ENCODE measurements at regions not wholly inside any gene's neighbourhood (a gene's known extent, or its start where the extent isn't known, plus 50 kb on each side); places are given as distances from the start of the nearest gene placed in this dataset.

GRCh38 chr13:26932465-26932864 is 171.9 kb upstream of the GPR12 start:
- no peak for DNase-seq (ENCODE audit: low spot score)

- peak; percentile 70 for DNase-seq (ENCODE audit: low spot score)
These were observed 169.6 kb upstream of the GPR12 start for GRCh38 chr13:26929971-26930730.

GRCh38 chr13:26927511-26927910 is 166.9 kb upstream of the GPR12 start:
- no peak for DNase-seq (ENCODE audit: low spot score)

- DNase-seq (ENCODE audit: low spot score), result no peak
These were observed 165.8 kb upstream of the GPR12 start for GRCh38 chr13:26926371-26926770.

- DNase-seq (ENCODE audit: low spot score), result no peak
These were observed 163.4 kb upstream of the GPR12 start for GRCh38 chr13:26923824-26924605.

GRCh38 chr13:26921918-26922317 is 161.3 kb upstream of the GPR12 start:
- DNase-seq (ENCODE audit: low spot score), result no peak

GRCh38 chr13:26920614-26921355 is 160.2 kb upstream of the GPR12 start:
- DNase-seq (ENCODE audit: low spot score), result no peak

GRCh38 chr13:26919732-26920131 is 159.1 kb upstream of the GPR12 start:
- DNase-seq (ENCODE audit: low spot score), result no peak

GRCh38 chr13:26919311-26919710 is 158.7 kb upstream of the GPR12 start:
- DNase-seq (ENCODE audit: low spot score), result no peak

- no peak for DNase-seq (ENCODE audit: low spot score)
These were observed 154.0 kb upstream of the GPR12 start for GRCh38 chr13:26914624-26915023.

GRCh38 chr13:26914148-26914547 is 153.6 kb upstream of the GPR12 start:
- no peak for DNase-seq (ENCODE audit: low spot score)

GRCh38 chr13:26910754-26911465 is 150.3 kb upstream of the GPR12 start:
- DNase-seq (ENCODE audit: low spot score), result no peak

- no peak for DNase-seq (ENCODE audit: low spot score)
These were observed 148.9 kb upstream of the GPR12 start for GRCh38 chr13:26909477-26909876.

GRCh38 chr13:26908126-26908525 is 147.5 kb upstream of the GPR12 start:
- DNase-seq (ENCODE audit: low spot score), result no peak

- no peak for DNase-seq (ENCODE audit: low spot score)
These were observed 138.6 kb upstream of the GPR12 start for GRCh38 chr13:26899202-26899601.

GRCh38 chr13:26897706-26898550 is 137.3 kb upstream of the GPR12 start:
- DNase-seq (ENCODE audit: low spot score), result no peak

- DNase-seq (ENCODE audit: low spot score), result no peak
These were observed 136.5 kb upstream of the GPR12 start for GRCh38 chr13:26896986-26897668.

GRCh38 chr13:26895808-26896466 is 135.4 kb upstream of the GPR12 start:
- DNase-seq (ENCODE audit: low spot score), result no peak

GRCh38 chr13:26895081-26895807 is 134.7 kb upstream of the GPR12 start:
- no peak for DNase-seq (ENCODE audit: low spot score)

Measured in CD4-positive, alpha-beta T cell treated with Interleukin-2 at 100 ng/mL for 4 hours (primary cell).